B cell (primary cell): ENCODE measurements at regions not wholly inside any gene's neighbourhood (a gene's known extent, or its start where the extent isn't known, plus 50 kb on each side); places are given as distances from the start of the nearest gene placed in this dataset.

Experiments
- ATAC-seq: fragments of 200-7000 bp; cut with Tn5 transposase; one replicate; pipeline ENCODE4 v1.10.0; 2021; ENCODE audit warnings: low read depth, mild to moderate bottlenecking, moderate number of reproducible peaks, moderate library complexity
- CTCF ChIA-PET: fragments of 350-600 bp; sonication (Branson Sonifier 250); formaldehyde crosslinking; loops from one replicate; lab custom pipeline; 2021; ENCODE audit warnings: antibody characterized with exemption, inconsistent platforms; lab: Charles Lee
- POLR2A ChIA-PET: fragments of 350-600 bp; sonication (Branson Sonifier 250); formaldehyde crosslinking; loops from one replicate; lab custom pipeline; 2021; ENCODE audit warnings: antibody characterized with exemption; lab: Charles Lee
- DNase-seq: peaks from one replicate; pipeline ENCODE4 v3.0.0; 2013
- H2AFZ ChIP-seq: 2 replicates; pipeline ENCODE4 v1.6.1; 2012; ENCODE audit warnings: mild to moderate bottlenecking, low read depth, low read length; ENCODE audit not compliant: insufficient read depth, poor library complexity, severe bottlenecking
- H3K27ac ChIP-seq, 2 donors: 1 replicate in 1 of 2; 2 replicates in 1 of 2; pipeline ENCODE4 v1.5.1; 2012 to 2013; ENCODE audit warnings: low read length in 2 of 2, mild to moderate bottlenecking in 2 of 2, moderate library complexity in 1 of 2
- H3K27me3 ChIP-seq, 4 experiments: fragments of 200-600 bp in 1 of 4; sonication (generic) in 1 of 4; replicated peaks in 1 of 4; 1 replicate in 2 of 4; 2 replicates in 2 of 4; pipeline versions ENCODE4 v1.6.1 to v1.7.0; 2013 to 2016; ENCODE audit warnings: low read length in 3 of 4, mild to moderate bottlenecking in 2 of 4, mixed read lengths in 1 of 4, moderate library complexity in 1 of 4; ENCODE audit not compliant: insufficient read depth in 4 of 4, control insufficient read depth in 3 of 4; ENCODE audit errors: control extremely low read depth in 1 of 4
- H3K36me3 ChIP-seq, 2 experiments: replicated peaks in 1 of 2; 1 replicate in 1 of 2; 2 replicates in 1 of 2; pipeline versions ENCODE4 v1.6.1 to v1.7.1; 2013; ENCODE audit warnings: low read length in 1 of 2; ENCODE audit not compliant: insufficient read depth in 2 of 2, control insufficient read depth in 1 of 2; ENCODE audit errors: control extremely low read depth in 1 of 2, extremely low read depth in 1 of 2
- H3K4me1 ChIP-seq, 2 donors: fragments of 200-600 bp in 1 of 2; sonication (generic) in 1 of 2; 1 replicate in 1 of 2; 2 replicates in 1 of 2; pipeline versions ENCODE4 v1.5.1 to v1.6.1; 2013 to 2017; ENCODE audit warnings: low read length in 2 of 2; ENCODE audit not compliant: control insufficient read depth in 2 of 2, insufficient read depth in 2 of 2
- H3K4me2 ChIP-seq: replicated peaks from 2 replicates; pipeline ENCODE3; 2012; ENCODE audit warnings: mild to moderate bottlenecking, low read depth, low read length; ENCODE audit not compliant: poor library complexity, severe bottlenecking
- H3K4me3 ChIP-seq, 5 experiments: fragments of 200-600 bp in 1 of 5; sonication (generic) in 1 of 5; 1 replicate in 3 of 5; 2 replicates in 2 of 5; pipeline versions ENCODE4 v1.5.1 to v1.7.0; 2011 to 2016; ENCODE audit warnings: low read length in 4 of 5, mild to moderate bottlenecking in 4 of 5, low read depth in 2 of 5, control low read depth in 1 of 5, moderate library complexity in 1 of 5; ENCODE audit not compliant: insufficient read depth in 1 of 5; ENCODE audit errors: control extremely low read depth in 1 of 5, extremely low read depth in 1 of 5
- H3K79me2 ChIP-seq: fragments of 200-600 bp; sonication (generic); one replicate; pipeline ENCODE4 v1.6.0; 2016; ENCODE audit warnings: low read length; ENCODE audit not compliant: control insufficient read depth, insufficient read depth
- H3K9ac ChIP-seq: fragments of 200-600 bp; sonication (generic); 2 replicates; pipeline ENCODE4 v1.6.1; 2017; ENCODE audit warnings: mild to moderate bottlenecking, low read length, moderate library complexity
- H3K9me3 ChIP-seq, 3 donors: one replicate each; pipeline versions ENCODE4 v1.6.1 to v1.7.1; 2013; ENCODE audit warnings: low read length in 2 of 3; ENCODE audit not compliant: control insufficient read depth in 2 of 3, insufficient read depth in 1 of 3; ENCODE audit errors: control extremely low read depth in 1 of 3
- H4K20me1 ChIP-seq: 2 replicates; pipeline ENCODE4 v1.6.0; 2012; ENCODE audit warnings: mild to moderate bottlenecking, low read length; ENCODE audit not compliant: insufficient read depth, control insufficient read depth, poor library complexity, severe bottlenecking
- H3K27ac Mint-ChIP-seq: one replicate; pipeline ENCODE4 v1.8.0; 2021; ENCODE audit warnings: mixed read lengths
- H3K27me3 Mint-ChIP-seq: one replicate; pipeline ENCODE4 v1.8.0; 2021; ENCODE audit warnings: mixed read lengths
- H3K4me1 Mint-ChIP-seq: one replicate; pipeline ENCODE4 v1.8.0; 2021; ENCODE audit warnings: mixed read lengths
- H3K4me3 Mint-ChIP-seq: one replicate; pipeline ENCODE4 v1.8.0; 2021; ENCODE audit warnings: mixed read lengths
- H3K9me3 Mint-ChIP-seq: one replicate; pipeline ENCODE4 v1.8.0; 2022; ENCODE audit warnings: mixed read lengths; ENCODE audit not compliant: insufficient read depth
- EZH2 ChIP-seq: IDR thresholded peaks from 2 replicates; pipeline ENCODE4 v1.6.1; 2012; ENCODE audit warnings: borderline replicate concordance, low read depth, mild to moderate bottlenecking, moderate library complexity, low read length; ENCODE audit not compliant: insufficient read depth, poor library complexity, severe bottlenecking
- WGBS: methylation state at CpG from one replicate; pipeline ENCODE4 v1.1.5; 2013; ENCODE audit warnings: missing lambda C conversion rate; ENCODE audit not compliant: insufficient coverage; 5-methylcytosine and 5-hydroxymethylcytosine counted together
- intact Hi-C: fragments of 100-400 bp; cut with micrococcal nuclease; formaldehyde crosslinking; loops from one replicate; pipeline ENCODE4 v1.10.0; 2022
- TF ChIP-seq, protein P1 (sequence below): fragments of 200-600 bp; IDR thresholded peaks from one replicate; pipeline ENCODE4 v1.8.0; 2022; ENCODE audit warnings: antibody characterized with exemption, mild to moderate bottlenecking

DNA sequence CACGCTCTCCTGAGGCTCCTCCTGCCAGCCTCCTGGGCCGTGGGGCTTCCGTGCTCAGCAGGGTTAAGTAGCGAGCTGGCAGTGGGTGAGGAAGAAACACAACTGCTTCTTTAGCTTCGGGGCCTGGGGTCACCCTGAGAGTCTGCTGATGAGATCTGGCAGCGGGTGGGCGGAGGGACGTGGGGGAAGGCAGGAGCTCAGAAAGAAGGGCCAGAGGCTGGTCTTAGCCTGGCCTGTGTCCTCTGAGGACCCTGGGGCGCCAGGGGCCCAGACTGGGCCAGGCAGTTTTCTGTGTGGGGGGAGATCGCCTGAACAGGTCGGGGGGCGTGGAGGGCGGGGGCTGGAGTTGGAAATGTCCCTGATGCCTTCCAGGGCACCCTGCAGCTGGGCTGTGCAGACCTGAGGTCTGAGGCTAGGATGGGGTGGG, 97.8 kb upstream of the GSE1 start:
- Mint-ChIP-seq H3K9me3 (peaks cover 3% of the 10 kb centered on the region), H3K27me3 (peaks cover 4% of the 10 kb centered on the region), H3K4me3 (no peak overlapping the region), H3K27ac (no peak overlapping the region), H3K4me1 (no peaks in the 10 kb centered on the region)
- H3K27ac ChIP-seq: no peak overlapping the region
- peaks cover 0 to 5% (median 0%) of the 10 kb centered on the region in 3 donors for H3K9me3 ChIP-seq
- no peaks in the 10 kb centered on the region for H3K27me3 ChIP-seq
- POLR2A ChIA-PET: no interaction called here
- ATAC-seq: no peak
- CTCF ChIA-PET: no interaction called here
- H3K4me3 ChIP-seq: no peak overlapping the region
- H3K36me3 ChIP-seq: no peaks in the 10 kb centered on the region
- no peaks in the 10 kb centered on the region for H3K79me2 ChIP-seq
- no peak overlapping the region for H3K9ac ChIP-seq
- H3K4me2 ChIP-seq: no peak overlapping the region
- H4K20me1 ChIP-seq: no peaks in the 10 kb centered on the region
- WGBS: 95% methylated on average over 13 of the region's 13 CpGs
- no peak for DNase-seq
- intact Hi-C loops: no loop called here
- H3K4me1 ChIP-seq: no peaks in the 10 kb centered on the region
- no peak overlapping the region for H2AFZ ChIP-seq
- TF ChIP-seq, protein P1, sequence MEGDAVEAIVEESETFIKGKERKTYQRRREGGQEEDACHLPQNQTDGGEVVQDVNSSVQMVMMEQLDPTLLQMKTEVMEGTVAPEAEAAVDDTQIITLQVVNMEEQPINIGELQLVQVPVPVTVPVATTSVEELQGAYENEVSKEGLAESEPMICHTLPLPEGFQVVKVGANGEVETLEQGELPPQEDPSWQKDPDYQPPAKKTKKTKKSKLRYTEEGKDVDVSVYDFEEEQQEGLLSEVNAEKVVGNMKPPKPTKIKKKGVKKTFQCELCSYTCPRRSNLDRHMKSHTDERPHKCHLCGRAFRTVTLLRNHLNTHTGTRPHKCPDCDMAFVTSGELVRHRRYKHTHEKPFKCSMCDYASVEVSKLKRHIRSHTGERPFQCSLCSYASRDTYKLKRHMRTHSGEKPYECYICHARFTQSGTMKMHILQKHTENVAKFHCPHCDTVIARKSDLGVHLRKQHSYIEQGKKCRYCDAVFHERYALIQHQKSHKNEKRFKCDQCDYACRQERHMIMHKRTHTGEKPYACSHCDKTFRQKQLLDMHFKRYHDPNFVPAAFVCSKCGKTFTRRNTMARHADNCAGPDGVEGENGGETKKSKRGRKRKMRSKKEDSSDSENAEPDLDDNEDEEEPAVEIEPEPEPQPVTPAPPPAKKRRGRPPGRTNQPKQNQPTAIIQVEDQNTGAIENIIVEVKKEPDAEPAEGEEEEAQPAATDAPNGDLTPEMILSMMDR: no peak
- TF ChIP-seq EZH2: no peak

DNA sequence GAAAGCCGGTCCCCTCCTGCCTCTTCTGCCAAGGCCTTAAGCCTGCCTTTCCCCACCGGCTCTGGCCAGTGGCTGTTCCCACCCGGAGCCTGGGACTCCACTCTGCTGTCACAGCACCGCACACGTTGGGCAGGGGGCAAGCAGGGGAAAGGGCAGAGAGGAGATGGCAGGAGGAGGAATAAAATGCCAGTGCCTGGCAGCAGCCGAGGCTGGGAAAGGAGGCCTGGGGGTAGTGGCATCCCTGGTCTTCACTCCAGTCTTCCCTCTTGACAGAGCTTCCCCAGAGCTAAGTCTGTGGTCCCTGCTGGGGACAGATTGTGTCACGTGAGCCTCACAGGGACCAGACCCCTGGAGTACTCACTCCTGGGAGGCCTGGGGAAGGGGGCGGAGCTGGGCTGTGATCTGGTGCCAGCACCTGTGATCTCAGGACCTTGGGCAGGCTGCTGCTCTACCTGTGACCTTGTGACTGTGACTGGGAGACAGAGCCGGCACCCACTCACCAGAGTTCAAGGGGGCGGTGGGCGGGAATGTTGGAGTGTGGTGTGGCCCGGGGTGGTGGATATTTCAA, 97.2 kb upstream of the GSE1 start:
- no peaks in the 10 kb centered on the region for H3K4me1 ChIP-seq
- DNase-seq (no peak), ATAC-seq (no peak)
- intact Hi-C loops: no loop called here
- TF ChIP-seq, protein P1: no peak
- TF ChIP-seq EZH2: no peak
- no peaks in the 10 kb centered on the region for H4K20me1 ChIP-seq
- no peak overlapping the region for H3K27ac ChIP-seq
- no peaks in the 10 kb centered on the region for H3K79me2 ChIP-seq
- H3K27me3 ChIP-seq: no peaks in the 10 kb centered on the region
- Mint-ChIP-seq H3K27me3 (peaks cover 4% of the 10 kb centered on the region), H3K27ac (no peak overlapping the region), H3K4me3 (no peak overlapping the region), H3K4me1 (no peaks in the 10 kb centered on the region), H3K9me3 (peaks cover 3% of the 10 kb centered on the region)
- no peak overlapping the region for H3K4me2 ChIP-seq
- no peaks in the 10 kb centered on the region for H3K36me3 ChIP-seq
- H2AFZ ChIP-seq: no peak overlapping the region
- CTCF ChIA-PET: no interaction called here
- POLR2A ChIA-PET: no interaction called here
- no peak overlapping the region for H3K9ac ChIP-seq
- 86% methylated on average over 8 of the region's 12 CpGs for WGBS
- H3K4me3 ChIP-seq: no peak overlapping the region
- H3K9me3 ChIP-seq: peaks cover 0 to 3% (median 0%) of the 10 kb centered on the region in 3 donors
